ENCODE measurements at regions not wholly inside any gene's neighbourhood (a gene's known extent, or its start where the extent isn't known, plus 50 kb on each side); places are given as distances from the start of the nearest gene placed in this dataset.

- TF ChIP-seq, protein P1, sequence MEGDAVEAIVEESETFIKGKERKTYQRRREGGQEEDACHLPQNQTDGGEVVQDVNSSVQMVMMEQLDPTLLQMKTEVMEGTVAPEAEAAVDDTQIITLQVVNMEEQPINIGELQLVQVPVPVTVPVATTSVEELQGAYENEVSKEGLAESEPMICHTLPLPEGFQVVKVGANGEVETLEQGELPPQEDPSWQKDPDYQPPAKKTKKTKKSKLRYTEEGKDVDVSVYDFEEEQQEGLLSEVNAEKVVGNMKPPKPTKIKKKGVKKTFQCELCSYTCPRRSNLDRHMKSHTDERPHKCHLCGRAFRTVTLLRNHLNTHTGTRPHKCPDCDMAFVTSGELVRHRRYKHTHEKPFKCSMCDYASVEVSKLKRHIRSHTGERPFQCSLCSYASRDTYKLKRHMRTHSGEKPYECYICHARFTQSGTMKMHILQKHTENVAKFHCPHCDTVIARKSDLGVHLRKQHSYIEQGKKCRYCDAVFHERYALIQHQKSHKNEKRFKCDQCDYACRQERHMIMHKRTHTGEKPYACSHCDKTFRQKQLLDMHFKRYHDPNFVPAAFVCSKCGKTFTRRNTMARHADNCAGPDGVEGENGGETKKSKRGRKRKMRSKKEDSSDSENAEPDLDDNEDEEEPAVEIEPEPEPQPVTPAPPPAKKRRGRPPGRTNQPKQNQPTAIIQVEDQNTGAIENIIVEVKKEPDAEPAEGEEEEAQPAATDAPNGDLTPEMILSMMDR (IDR thresholded peaks at IDR 0.05): no peak
- TF ChIP-seq POLR2A (IDR thresholded peaks at IDR 0.05): no peak
Observed at GRCh38 chr7:19369806-19370205, 224.6 kb upstream of the FERD3L start.
